Activated CD8-positive, alpha-beta memory T cell treated with anti-CD3 and anti-CD28 coated beads for 1 hour (primary cell): ENCODE measurements at regions not wholly inside any gene's neighbourhood (a gene's known extent, or its start where the extent isn't known, plus 50 kb on each side); places are given as distances from the start of the nearest gene placed in this dataset.

Source experiments
- DNase-seq, 2 donors: peaks; one replicate each; pipeline ENCODE4 v3.0.0-alpha.2; 2020; ENCODE audit warnings: low read depth in 1 of 2; ENCODE audit errors: extremely low read depth in 1 of 2

- DNase-seq, result no peak
Observed at GRCh38 chr12:25301798-25302197, 51.1 kb upstream of the KRAS start.
